H9 (cell line): ENCODE measurements at regions not wholly inside any gene's neighbourhood (a gene's known extent, or its start where the extent isn't known, plus 50 kb on each side); places are given as distances from the start of the nearest gene placed in this dataset.

Experiments used
- DNase-seq: peaks from one replicate; pipeline ENCODE4 v3.0.0-alpha.2; 2017
- H2AFZ ChIP-seq: one replicate; pipeline ENCODE4 v1.6.1; 2013; ENCODE audit warnings: mild to moderate bottlenecking, low read length, control low read depth, moderate library complexity
- H2AK5ac ChIP-seq: 2 replicates; pipeline ENCODE4 v1.6.1; 2013; ENCODE audit warnings: low read length, control low read depth, mixed read lengths; ENCODE audit not compliant: insufficient read length
- H2BK120ac ChIP-seq: one replicate; pipeline ENCODE4 v1.6.1; 2013; ENCODE audit warnings: low read depth, mild to moderate bottlenecking, low read length, control low read depth, inconsistent platforms; ENCODE audit not compliant: poor library complexity, severe bottlenecking
- H2BK12ac ChIP-seq: 2 replicates; pipeline ENCODE4 v1.6.1; 2013; ENCODE audit warnings: low read length, control low read depth, mixed read lengths, low read depth; ENCODE audit not compliant: insufficient read length
- H2BK15ac ChIP-seq: 2 replicates; pipeline ENCODE4 v1.6.1; 2013; ENCODE audit warnings: low read depth, low read length, control low read depth
- H2BK20ac ChIP-seq: one replicate; pipeline ENCODE4 v1.6.1; 2013; ENCODE audit warnings: low read depth, mild to moderate bottlenecking, low read length, control low read depth, inconsistent platforms; ENCODE audit not compliant: poor library complexity, severe bottlenecking
- H2BK5ac ChIP-seq: 2 replicates; pipeline ENCODE4 v1.6.1; 2013; ENCODE audit warnings: low read length, control low read depth, mixed read lengths; ENCODE audit not compliant: insufficient read length
- H3K14ac ChIP-seq: 2 replicates; pipeline ENCODE4 v1.6.1; 2013; ENCODE audit warnings: low read length, control low read depth; ENCODE audit not compliant: insufficient read depth
- H3K18ac ChIP-seq: 2 replicates; pipeline ENCODE4 v1.6.1; 2013; ENCODE audit warnings: low read depth, mild to moderate bottlenecking, mixed read lengths, low read length, control low read depth; ENCODE audit not compliant: insufficient read length
- H3K23ac ChIP-seq: 2 replicates; pipeline ENCODE4 v1.6.1; 2013; ENCODE audit warnings: low read length, control low read depth, mixed read lengths, low read depth; ENCODE audit not compliant: insufficient read length
- H3K23me2 ChIP-seq: 2 replicates; pipeline ENCODE4 v1.6.1; 2013; ENCODE audit warnings: low read depth, mild to moderate bottlenecking, mixed read lengths, low read length, control low read depth; ENCODE audit not compliant: insufficient read length, poor library complexity, severe bottlenecking
- H3K27ac ChIP-seq: 2 replicates; pipeline ENCODE4 v1.5.1; 2013; ENCODE audit warnings: low read length, control low read depth, mixed read lengths, low read depth; ENCODE audit not compliant: insufficient read length
- H3K27me3 ChIP-seq: 2 replicates; pipeline ENCODE4 v1.6.1; 2013; ENCODE audit warnings: low read length, control low read depth, inconsistent platforms; ENCODE audit not compliant: insufficient read depth
- H3K4ac ChIP-seq: 2 replicates; pipeline ENCODE4 v1.6.1; 2013; ENCODE audit warnings: low read depth, mild to moderate bottlenecking, control low read depth, inconsistent platforms, low read length, moderate library complexity
- H3K4me1 ChIP-seq: 2 replicates; pipeline ENCODE4 v1.6.1; 2013; ENCODE audit warnings: low read length, control low read depth, inconsistent platforms; ENCODE audit not compliant: insufficient read depth
- H3K4me2 ChIP-seq: 2 replicates; pipeline ENCODE4 v1.6.1; 2013; ENCODE audit warnings: low read length, control low read depth, mixed read lengths; ENCODE audit not compliant: insufficient read length, insufficient read depth
- H3K56ac ChIP-seq: 2 replicates; pipeline ENCODE4 v1.6.1; 2013; ENCODE audit warnings: low read depth, mild to moderate bottlenecking, mixed read lengths, low read length, control low read depth; ENCODE audit not compliant: insufficient read length
- H3K79me1 ChIP-seq: 2 replicates; pipeline ENCODE4 v1.6.1; 2013; ENCODE audit warnings: low read depth, mild to moderate bottlenecking, moderate library complexity, low read length, control low read depth, inconsistent platforms; ENCODE audit not compliant: insufficient read depth, poor library complexity, severe bottlenecking
- H3K79me2 ChIP-seq: 2 replicates; pipeline ENCODE4 v1.6.1; 2013; ENCODE audit warnings: low read length, control low read depth, inconsistent platforms; ENCODE audit not compliant: insufficient read depth
- H3K9ac ChIP-seq: 2 replicates; pipeline ENCODE4 v1.6.1; 2013; ENCODE audit warnings: low read length, control low read depth, mixed read lengths; ENCODE audit not compliant: insufficient read length; ENCODE audit errors: extremely low read depth
- H3K9me3 ChIP-seq: one replicate; pipeline ENCODE4 v1.6.1; 2013; ENCODE audit warnings: low read depth, low read length, inconsistent platforms; ENCODE audit not compliant: control insufficient read depth
- H3T11ph ChIP-seq: one replicate; pipeline ENCODE4 v1.6.1; 2013; ENCODE audit warnings: mild to moderate bottlenecking, low read length, control low read depth, inconsistent platforms
- H4K20me1 ChIP-seq: one replicate; pipeline ENCODE4 v1.6.1; 2013; ENCODE audit not compliant: control insufficient read depth, insufficient read length, insufficient read depth
- H4K5ac ChIP-seq: 2 replicates; pipeline ENCODE4 v1.6.1; 2013; ENCODE audit warnings: low read depth, mild to moderate bottlenecking, mixed read lengths, low read length, control low read depth; ENCODE audit not compliant: insufficient read length
- H4K8ac ChIP-seq: replicated peaks from 2 replicates; pipeline ENCODE4 v1.6.1; 2013; ENCODE audit warnings: low read length, control low read depth, mixed read lengths, low read depth; ENCODE audit not compliant: insufficient read length
- H4K91ac ChIP-seq: 2 replicates; pipeline ENCODE4 v1.6.1; 2013; ENCODE audit warnings: low read depth, mild to moderate bottlenecking, moderate library complexity, mixed read lengths, low read length, control low read depth; ENCODE audit not compliant: insufficient read length
- H3K27ac Mint-ChIP-seq, 3 experiments: 2 replicates in 2 of 3; 3 replicates in 1 of 3; pipeline ENCODE4 v1.8.0; 2020 to 2021; ENCODE audit warnings: mixed read lengths in 3 of 3, mild to moderate bottlenecking in 1 of 3, moderate library complexity in 1 of 3
- H3K27me3 Mint-ChIP-seq: 2 replicates; pipeline ENCODE4 v1.8.0; 2021; ENCODE audit warnings: low read depth, mild to moderate bottlenecking, moderate library complexity, mixed read lengths
- H3K36me3 Mint-ChIP-seq, 3 experiments: 2 replicates in 2 of 3; 3 replicates in 1 of 3; pipeline ENCODE4 v1.8.0; 2020 to 2021; ENCODE audit warnings: low read depth in 3 of 3, mixed read lengths in 3 of 3; ENCODE audit not compliant: insufficient read depth in 1 of 3
- H3K4me1 Mint-ChIP-seq, 2 experiments: 2 replicates each; pipeline ENCODE4 v1.8.0; 2020; ENCODE audit warnings: mixed read lengths in 2 of 2
- H3K4me3 Mint-ChIP-seq, 2 experiments: 2 replicates in 1 of 2; 3 replicates in 1 of 2; pipeline ENCODE4 v1.8.0; 2020 to 2021; ENCODE audit warnings: mild to moderate bottlenecking in 2 of 2, mixed read lengths in 2 of 2, moderate library complexity in 1 of 2
- H3K9me3 Mint-ChIP-seq, 2 experiments: 2 replicates in 1 of 2; 3 replicates in 1 of 2; pipeline ENCODE4 v1.8.0; 2020; ENCODE audit warnings: mild to moderate bottlenecking in 2 of 2, mixed read lengths in 2 of 2, moderate library complexity in 1 of 2
- CTCF ChIP-seq: fragments of 200-600 bp; sonication (generic); conservative IDR thresholded peaks from 3 replicates; pipeline ENCODE4 v1.8.0; 2021; ENCODE audit warnings: antibody characterized with exemption, mild to moderate bottlenecking
- WGBS: extraction: QIAGEN DNeasy Blood & Tissue Kit; methylation state at CpG from one replicate; pipeline ENCODE4 v1.1.7; 2013; ENCODE audit warnings: missing lambda C conversion rate, low lambda C conversion rate, mixed read lengths; ENCODE audit not compliant: insufficient read length; ENCODE audit errors: extremely low coverage; 5-methylcytosine and 5-hydroxymethylcytosine counted together

GRCh38 chr7:106423111-106423510 is 138.3 kb upstream of the NAMPT start:
- no peak overlapping the region for H3K27ac ChIP-seq
- no peak overlapping the region for H2BK15ac ChIP-seq
- H3K27me3 ChIP-seq: no peaks in the 10 kb centered on the region
- no peak overlapping the region for H3K4me2 ChIP-seq
- no peak overlapping the region for H3K9ac ChIP-seq
- H3K4me3 Mint-ChIP-seq: no peak overlapping the region
- no peak overlapping the region for H3K14ac ChIP-seq
- no peak overlapping the region for H3K23ac ChIP-seq
- H3K79me1 ChIP-seq: no peaks in the 10 kb centered on the region
- DNase-seq: no peak
- H4K8ac ChIP-seq: no peak overlapping the region
- no peaks in the 10 kb centered on the region; the same call in none of the 2 replicates for H3K27me3 Mint-ChIP-seq
- H3K9me3 ChIP-seq: no peaks in the 10 kb centered on the region
- H2BK120ac ChIP-seq: no peak overlapping the region
- no peak overlapping the region for H3K27ac Mint-ChIP-seq
- no peaks in the 10 kb centered on the region for H4K20me1 ChIP-seq
- no peaks in the 10 kb centered on the region for H3K4me1 ChIP-seq
- no peak overlapping the region for H2BK12ac ChIP-seq
- no peak overlapping the region for H4K5ac ChIP-seq
- H3K79me2 ChIP-seq: no peaks in the 10 kb centered on the region
- no peak overlapping the region for H2AK5ac ChIP-seq
- H3K4me1 Mint-ChIP-seq: peaks cover 3 to 7% of the 10 kb centered on the region in 2 experiments; a peak in 2 of 4 replicates
- no peaks in the 10 kb centered on the region; a peak in 1 of 7 replicates for H3K36me3 Mint-ChIP-seq
- H2AFZ ChIP-seq: no peak overlapping the region
- TF ChIP-seq CTCF: no peak
- H3K18ac ChIP-seq: no peak overlapping the region
- H3K23me2 ChIP-seq: no peaks in the 10 kb centered on the region
- H4K91ac ChIP-seq: no peak overlapping the region
- no peak overlapping the region for H3K4ac ChIP-seq
- WGBS: no CpG with 5 or more reads among the region's 5 CpGs
- H3K56ac ChIP-seq: no peak overlapping the region
- peaks cover 0 to 4% of the 10 kb centered on the region in 2 experiments; a peak in 1 of 5 replicates for H3K9me3 Mint-ChIP-seq
- H3T11ph ChIP-seq: no peak overlapping the region
- H2BK20ac ChIP-seq: no peak overlapping the region
- no peak overlapping the region for H2BK5ac ChIP-seq
